ENCODE measurements at regions not wholly inside any gene's neighbourhood (a gene's known extent, or its start where the extent isn't known, plus 50 kb on each side); places are given as distances from the start of the nearest gene placed in this dataset.

DNA sequence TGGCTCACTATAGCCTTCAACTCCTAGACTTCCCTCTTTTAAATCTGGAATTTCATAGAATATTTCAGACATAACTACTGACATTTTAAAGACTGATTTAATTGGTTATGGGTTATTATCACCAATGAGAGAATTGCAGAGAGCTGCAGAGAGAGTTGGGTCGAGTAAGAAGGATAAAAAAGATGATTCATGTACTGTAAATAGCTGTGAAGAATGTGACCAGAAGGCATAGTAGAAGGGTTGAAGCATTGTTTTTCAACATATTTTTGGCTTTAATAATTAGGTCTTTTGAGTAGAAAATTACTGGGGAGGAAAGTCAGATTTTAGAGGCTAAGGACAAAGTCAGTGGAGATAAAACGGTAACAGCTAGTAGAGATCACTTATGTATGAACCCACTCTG lies 503.2 kb upstream of the SLC8A1 start:
- no peak overlapping the region for H3K27ac ChIP-seq

DNA sequence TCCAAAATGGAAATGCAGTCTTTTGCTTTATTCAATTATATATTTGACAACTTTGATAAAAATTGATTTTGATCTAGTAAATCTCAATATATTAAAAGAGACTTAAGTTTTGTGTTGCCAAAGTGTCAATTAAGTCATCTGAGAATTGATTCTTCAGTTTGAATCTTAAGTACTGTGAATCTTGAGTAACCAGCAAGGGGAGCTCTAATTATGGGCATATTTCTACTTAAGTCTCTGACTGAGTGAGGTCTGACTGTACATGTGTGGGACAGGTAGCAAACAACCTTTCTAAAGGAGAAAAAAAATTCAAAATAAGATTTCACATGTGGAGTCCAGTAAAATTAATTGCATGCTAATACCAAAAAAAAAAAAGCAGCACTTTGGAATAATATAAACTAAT lies 503.7 kb upstream of the SLC8A1 start:
- TF ChIP-seq ZFX (IDR thresholded peaks at IDR 0.05) = no peak
- TF ChIP-seq, protein P1, sequence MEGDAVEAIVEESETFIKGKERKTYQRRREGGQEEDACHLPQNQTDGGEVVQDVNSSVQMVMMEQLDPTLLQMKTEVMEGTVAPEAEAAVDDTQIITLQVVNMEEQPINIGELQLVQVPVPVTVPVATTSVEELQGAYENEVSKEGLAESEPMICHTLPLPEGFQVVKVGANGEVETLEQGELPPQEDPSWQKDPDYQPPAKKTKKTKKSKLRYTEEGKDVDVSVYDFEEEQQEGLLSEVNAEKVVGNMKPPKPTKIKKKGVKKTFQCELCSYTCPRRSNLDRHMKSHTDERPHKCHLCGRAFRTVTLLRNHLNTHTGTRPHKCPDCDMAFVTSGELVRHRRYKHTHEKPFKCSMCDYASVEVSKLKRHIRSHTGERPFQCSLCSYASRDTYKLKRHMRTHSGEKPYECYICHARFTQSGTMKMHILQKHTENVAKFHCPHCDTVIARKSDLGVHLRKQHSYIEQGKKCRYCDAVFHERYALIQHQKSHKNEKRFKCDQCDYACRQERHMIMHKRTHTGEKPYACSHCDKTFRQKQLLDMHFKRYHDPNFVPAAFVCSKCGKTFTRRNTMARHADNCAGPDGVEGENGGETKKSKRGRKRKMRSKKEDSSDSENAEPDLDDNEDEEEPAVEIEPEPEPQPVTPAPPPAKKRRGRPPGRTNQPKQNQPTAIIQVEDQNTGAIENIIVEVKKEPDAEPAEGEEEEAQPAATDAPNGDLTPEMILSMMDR (conservative IDR thresholded peaks at IDR 0.05) = no peak
- no peak overlapping the region for H3K27ac ChIP-seq

More for the DNA sequence above, 503.2 kb upstream of the SLC8A1 start:
- no peak for TF ChIP-seq ZFX (IDR thresholded peaks at IDR 0.05)
- TF ChIP-seq, protein P1 (conservative IDR thresholded peaks at IDR 0.05) = no peak

DNA sequence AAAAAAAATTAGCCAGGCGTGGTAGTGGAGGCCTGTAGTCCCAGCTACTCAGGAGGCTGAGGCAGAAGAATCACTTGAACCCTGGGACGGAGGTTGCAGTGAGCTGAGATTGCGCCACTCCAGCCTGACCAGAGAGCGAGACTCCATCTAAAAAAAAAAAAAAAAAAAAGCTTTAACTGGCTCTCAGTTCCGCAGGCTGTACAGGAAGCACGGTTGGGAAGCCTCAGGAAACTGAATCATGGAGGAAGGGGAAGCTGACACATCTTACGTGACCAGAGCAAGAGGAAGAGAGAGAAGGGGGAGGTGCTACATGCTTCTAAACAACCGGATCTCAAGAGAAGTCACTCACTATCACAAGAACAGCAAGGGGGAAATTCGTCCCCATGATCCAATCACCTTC lies 505.6 kb upstream of the SLC8A1 start:
- TF ChIP-seq, protein P1 (conservative IDR thresholded peaks at IDR 0.05) = no peak
- TF ChIP-seq ZFX (IDR thresholded peaks at IDR 0.05) = no peak
- H3K27ac ChIP-seq = no peak overlapping the region

DNA sequence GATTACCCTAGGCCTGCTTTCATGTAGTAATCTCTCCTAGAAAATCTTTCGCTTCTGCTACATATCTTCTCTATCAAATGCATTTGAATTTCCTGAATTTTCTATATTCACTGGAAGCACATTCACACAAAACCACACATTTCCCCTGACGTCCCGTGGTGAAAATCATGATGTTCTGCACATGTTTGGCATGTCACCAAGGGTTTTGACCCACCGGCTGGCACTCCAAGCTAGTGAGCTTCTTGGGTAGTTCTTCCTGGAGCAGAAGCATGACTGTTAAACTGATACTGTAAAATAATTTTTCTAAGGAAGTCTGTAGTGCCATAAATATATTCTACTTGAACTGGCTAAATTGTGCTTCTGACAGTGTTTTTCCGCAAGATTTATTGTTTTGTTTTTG lies 510.1 kb upstream of the SLC8A1 start:
- TF ChIP-seq ZFX (IDR thresholded peaks at IDR 0.05) = no peak
- TF ChIP-seq, protein P1 (conservative IDR thresholded peaks at IDR 0.05) = no peak
- H3K27ac ChIP-seq = no peak overlapping the region

DNA sequence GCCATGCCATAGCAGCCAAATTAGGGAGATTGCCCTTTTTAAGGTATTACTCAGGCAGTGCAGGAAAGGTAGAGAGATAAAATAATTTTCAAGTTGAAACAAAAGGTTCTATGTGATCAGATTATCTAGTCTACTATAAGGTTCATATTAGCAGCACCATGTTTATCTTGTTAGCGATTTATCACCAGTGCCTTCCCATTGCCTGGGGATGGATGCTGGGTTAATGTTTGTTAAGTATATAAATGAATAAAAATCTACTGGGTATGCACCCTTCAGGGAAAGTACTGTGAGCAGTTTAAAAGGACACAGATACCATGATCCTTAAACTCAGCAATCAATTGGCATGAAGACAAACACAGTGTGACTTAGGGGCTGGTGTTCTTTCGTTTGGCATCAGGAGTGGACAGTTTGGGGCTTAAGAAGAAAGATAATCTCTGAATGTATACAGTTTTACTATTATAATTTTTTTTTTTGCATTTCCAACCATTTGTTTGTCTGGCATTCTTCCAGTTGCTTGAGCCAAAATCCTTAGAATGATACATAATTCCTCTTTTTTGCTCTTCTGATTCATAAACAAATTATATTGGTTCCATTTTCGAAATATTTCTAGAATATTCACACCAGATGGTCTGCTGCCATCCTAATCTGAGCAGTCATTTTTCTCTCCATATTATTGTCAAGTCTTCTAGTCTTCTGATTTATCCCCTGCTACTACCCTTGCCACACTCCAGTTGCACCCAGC lies 512.8 kb upstream of the SLC8A1 start:
- no peak overlapping the region for H3K27ac ChIP-seq
- no peak for TF ChIP-seq ZFX (IDR thresholded peaks at IDR 0.05)
- TF ChIP-seq, protein P1 (conservative IDR thresholded peaks at IDR 0.05) = no peak

DNA sequence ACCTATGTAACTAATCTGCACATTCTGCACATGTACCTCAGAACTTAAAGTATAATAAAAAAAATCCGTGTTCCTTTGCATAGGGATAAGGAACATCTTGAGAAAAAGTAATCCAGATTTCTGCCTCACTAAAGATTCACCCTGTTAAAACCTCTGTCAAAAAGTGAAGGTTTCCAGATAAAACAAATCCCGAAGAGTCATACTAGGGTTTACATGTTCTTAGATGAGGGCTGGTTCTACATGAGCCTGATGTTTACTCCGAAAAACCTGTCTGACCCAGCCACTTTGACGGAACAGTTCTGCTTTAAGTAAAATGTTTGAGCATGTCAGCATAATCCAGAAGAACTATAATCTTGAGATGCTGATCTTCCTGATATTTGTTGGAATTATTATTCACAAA lies 515.6 kb upstream of the SLC8A1 start:
- no peak overlapping the region for H3K27ac ChIP-seq
- no peak for TF ChIP-seq ZFX (IDR thresholded peaks at IDR 0.05)
- TF ChIP-seq, protein P1 (conservative IDR thresholded peaks at IDR 0.05) = no peak

DNA sequence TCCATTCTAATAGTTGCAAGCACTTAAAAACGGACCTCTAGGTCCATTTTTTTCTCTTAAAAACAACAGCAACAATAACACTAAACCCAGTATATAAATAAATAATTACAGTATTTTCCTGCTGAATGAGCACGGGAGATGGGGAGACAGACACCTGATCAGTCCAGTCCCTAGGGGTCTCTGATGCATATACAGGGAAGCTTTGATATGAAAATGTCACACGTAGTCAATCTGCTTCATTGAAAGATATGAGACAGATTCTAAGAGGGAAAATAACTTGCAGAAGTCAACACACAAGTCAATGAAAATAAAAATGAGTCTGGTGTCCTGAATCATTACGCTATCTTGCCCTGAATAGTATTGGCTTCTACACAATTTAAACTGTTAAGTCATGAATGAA lies 523.3 kb upstream of the SLC8A1 start:
- TF ChIP-seq, protein P1 (conservative IDR thresholded peaks at IDR 0.05) = no peak
- no peak overlapping the region for H3K27ac ChIP-seq
